Endothelial cell of hepatic sinusoid (primary cell): ENCODE measurements at regions not wholly inside any gene's neighbourhood (a gene's known extent, or its start where the extent isn't known, plus 50 kb on each side); places are given as distances from the start of the nearest gene placed in this dataset.

Experiments
- in situ Hi-C: cut with HindIII; loops from 2 replicates; pipeline ENCODE4 v1.10.0; 2017; ENCODE audit warnings: low sequenced_read_pairs

GRCh38 chr15:96767703-96768434 lies 437.4 kb downstream of the NR2F2 start:
- in situ Hi-C loops, result no loop called here

DNA sequence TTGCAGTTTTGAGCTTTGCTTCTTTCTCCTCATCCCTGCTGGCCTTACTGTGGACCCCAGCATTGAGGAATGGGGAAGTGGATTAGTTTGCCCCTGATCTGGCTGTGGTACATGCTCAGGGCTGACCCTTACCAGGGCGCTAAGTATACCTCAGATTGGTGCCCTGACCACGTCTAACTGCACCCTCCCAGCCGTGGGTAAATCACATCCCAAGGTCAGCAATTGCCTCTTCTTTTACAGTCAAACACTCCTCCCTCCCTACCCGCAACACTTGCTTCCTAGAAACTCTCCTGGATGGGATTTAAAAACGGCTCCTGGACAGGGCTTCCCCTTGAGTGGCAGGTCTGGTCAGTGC lies 437.9 kb downstream of the NR2F2 start:
- in situ Hi-C loops, result no loop called here

DNA sequence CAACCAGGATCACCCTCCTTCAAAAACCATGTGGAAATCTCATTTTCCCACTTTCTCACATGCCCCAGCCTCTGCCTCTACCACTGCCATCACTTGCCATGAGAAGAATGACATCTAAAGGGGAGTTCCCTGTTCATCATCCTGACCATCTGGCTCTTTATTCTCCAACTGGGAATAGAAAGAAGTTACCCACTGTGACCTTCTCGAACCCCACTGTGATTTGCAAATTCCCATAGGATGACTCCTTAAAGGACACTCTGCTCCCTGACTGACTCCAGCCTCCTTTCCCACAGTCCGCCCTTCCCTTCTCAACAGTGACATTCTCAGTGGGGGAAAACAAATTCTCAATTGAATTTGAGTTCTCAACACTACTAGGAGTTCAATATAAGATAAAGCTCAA lies 440.5 kb downstream of the NR2F2 start:
- in situ Hi-C loops, result no loop called here

GRCh38 chr15:96774216-96774615 lies 443.7 kb downstream of the NR2F2 start:
- in situ Hi-C loops, result no loop called here

- in situ Hi-C loops, result no loop called here
These were observed 453.2 kb downstream of the NR2F2 start for GRCh38 chr15:96783746-96784145.

DNA sequence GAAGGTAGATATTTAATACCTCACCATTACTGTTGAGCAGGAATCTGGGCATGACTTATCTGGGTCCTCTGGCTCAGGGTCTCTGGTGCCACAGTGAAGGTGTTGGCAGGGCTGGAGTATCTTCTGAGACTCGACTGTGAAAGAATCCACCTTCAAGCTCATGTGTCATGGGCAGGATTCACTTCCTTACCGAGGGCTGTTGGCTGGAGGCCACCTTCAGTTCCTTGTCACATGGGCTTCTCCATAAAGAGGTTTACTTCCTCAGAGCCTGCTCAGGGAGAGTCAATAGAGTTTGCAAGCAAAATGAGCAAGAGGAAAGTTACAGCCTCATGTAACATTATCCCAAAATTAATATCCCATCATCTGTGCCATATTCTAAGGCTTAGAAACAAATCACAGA lies 459.5 kb downstream of the NR2F2 start:
- in situ Hi-C loops, result no loop called here

DNA sequence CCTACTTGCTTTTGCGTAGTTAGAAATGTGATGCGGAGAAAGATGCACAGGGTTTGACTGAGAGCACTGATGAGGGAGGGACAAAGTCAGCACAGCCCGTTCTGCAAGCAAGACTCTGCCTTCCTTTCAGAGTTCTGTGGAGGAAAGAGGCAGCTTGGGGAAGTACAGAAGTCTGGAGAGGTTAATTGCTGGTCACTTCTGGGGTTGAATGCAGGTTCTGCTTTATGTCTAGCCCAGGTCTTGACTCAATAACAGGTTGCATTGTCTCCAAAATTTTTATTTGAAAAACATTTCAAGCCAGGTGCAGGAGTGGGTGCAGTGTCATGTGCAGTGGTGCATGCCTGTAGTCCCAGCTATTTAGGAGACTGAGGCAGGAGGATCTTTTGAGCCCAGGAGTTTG lies 461.7 kb downstream of the NR2F2 start:
- in situ Hi-C loops, result no loop called here

GRCh38 chr15:96796841-96797240 lies 466.3 kb downstream of the NR2F2 start:
- in situ Hi-C loops, result no loop called here

- in situ Hi-C loops, result no loop called here
These were observed 471.2 kb downstream of the NR2F2 start for GRCh38 chr15:96801576-96802150.

DNA sequence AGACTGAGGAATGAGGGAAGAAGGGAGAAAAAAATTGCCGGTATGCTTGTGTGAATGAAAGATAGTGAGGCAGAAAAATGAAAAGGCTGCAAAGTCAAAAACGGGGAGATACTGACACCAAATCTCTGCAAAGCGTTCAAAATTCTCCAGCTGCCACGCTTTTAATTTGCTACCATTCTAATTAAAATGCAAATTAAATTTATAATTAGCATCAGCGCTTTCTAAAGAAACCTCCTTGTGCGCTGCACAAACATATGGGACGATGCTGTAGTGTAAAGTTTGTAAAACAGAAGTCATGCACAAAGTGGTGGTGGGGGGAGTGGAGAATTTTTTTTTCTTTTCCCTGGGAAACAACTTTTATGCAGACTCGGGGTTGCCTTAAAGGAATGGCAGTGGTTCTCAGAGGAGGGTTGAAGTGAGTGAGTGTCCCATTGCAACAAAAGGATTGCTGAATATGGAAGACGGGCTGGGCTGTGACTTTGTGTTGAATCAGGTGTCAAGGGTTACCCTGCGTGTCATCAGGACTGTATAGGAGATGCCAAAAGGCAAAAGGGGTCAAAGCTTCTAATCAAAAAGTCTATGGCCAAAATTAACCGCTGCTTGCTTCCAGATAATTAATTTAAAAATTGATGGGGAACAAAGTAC lies 472.2 kb downstream of the NR2F2 start:
- in situ Hi-C loops, result no loop called here

- in situ Hi-C loops, result no loop called here
These were observed 474.3 kb downstream of the NR2F2 start for GRCh38 chr15:96804754-96805153.

DNA sequence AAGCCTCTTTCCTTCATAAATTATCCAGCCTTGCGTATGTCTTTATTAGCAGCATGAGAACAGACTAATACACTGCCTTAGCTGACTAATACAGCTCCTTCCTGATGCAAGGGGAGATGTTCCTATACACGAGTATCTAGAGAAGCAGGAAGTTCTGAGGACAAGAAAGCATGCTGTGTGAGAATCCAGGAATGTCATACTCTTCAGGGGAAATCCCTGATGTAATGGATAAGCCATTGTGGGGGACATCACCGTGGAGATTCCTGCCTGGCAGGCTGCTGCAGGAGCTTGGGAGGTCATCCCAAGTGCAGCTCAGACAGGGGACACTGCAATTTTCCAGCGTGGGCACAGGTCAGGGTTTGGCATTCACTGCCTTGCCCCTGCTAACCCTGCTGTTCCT lies 476.9 kb downstream of the NR2F2 start:
- in situ Hi-C loops, result no loop called here

DNA sequence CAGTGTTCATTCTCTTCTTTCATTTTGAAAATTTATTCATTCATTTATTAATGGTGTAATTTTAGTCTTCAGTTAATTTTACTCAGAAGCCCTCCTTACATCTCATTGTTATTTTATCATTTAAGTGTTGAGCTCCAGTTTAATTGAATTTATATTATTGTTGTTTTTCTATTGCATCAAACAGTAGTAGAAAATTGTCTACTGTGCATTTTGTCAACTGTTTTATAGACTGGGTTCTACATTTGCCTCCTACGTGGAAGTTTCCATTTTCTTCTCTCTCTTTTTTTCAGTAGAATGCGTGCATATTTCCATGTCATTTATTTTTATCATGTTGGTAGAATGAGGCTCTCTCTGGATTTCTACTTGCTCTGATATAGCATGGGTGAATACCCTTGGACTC lies 487.4 kb downstream of the NR2F2 start:
- in situ Hi-C loops, result no loop called here

DNA sequence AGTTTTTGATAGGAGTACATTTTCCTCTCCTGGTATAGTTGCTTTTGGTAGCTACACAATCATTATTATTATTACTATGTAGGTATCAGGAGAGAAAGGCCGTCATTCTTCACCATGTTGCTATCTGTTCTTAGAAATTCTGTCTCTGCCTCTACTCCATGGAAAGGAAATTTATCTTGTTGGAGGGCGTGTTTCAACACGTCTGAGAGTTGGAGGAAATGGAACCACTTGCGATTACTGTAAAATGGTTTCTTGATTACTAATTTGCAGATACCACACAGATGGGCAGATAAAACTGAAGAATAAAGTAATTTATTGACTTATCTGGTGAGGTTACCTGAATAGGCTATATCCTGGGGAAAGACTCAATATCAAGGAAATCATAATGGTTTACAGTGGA lies 488.4 kb downstream of the NR2F2 start:
- in situ Hi-C loops, result no loop called here

GRCh38 chr15:96827981-96828380 lies 497.5 kb downstream of the NR2F2 start:
- in situ Hi-C loops, result no loop called here

DNA sequence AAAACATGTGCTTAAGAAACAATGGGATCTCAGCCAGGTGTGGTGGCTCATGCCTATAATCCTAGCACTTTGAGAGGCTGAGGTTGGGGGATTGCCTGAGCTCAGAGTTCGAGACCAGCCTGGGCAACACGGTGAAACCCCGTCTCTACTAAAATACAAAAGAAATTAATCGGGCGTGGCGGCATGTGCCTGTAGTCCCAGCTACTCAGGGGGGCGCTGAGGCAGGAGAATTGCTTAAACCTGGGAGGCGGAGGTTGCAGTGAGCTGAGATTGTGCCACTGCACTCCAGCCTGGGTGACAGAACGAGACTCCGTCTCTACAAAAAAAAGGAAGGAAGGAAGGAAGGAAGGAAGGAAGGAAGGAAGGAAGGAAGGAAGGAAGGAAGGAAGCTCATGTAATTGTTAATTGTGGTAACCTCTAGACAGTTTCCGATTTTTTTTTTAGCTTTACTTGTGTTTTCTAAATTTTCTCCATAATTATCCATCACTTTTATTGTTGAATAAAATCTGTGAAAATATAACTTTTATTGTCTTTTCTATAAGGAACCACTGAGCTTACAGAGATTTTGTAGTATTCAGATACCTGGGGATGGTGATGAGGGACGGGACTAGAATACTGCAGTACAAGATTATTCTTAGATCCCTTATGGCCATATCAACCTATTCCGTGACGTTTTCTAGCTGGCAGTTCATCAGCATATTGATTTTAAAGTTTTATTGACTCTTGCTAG lies 506.9 kb downstream of the NR2F2 start:
- in situ Hi-C loops, result no loop called here

DNA sequence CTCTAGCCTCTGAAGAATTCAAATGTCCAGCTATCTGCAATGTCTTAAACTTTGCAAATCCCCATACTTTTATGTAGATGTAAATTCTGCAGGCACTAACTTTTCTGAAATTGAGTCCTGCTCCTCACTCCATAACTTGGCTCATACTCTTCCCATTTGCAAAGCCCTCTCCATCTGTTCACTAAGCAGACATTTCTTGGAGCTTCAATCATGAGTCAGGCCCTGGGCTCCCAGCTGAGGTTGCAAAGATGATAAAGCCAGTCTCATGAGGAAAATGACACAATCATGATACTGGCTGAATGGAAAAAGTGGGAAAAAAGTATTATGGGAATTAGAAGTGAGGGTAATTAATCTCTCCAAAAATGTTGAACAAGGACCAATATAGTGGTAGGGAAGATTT lies 507.6 kb downstream of the NR2F2 start:
- in situ Hi-C loops, result no loop called here

DNA sequence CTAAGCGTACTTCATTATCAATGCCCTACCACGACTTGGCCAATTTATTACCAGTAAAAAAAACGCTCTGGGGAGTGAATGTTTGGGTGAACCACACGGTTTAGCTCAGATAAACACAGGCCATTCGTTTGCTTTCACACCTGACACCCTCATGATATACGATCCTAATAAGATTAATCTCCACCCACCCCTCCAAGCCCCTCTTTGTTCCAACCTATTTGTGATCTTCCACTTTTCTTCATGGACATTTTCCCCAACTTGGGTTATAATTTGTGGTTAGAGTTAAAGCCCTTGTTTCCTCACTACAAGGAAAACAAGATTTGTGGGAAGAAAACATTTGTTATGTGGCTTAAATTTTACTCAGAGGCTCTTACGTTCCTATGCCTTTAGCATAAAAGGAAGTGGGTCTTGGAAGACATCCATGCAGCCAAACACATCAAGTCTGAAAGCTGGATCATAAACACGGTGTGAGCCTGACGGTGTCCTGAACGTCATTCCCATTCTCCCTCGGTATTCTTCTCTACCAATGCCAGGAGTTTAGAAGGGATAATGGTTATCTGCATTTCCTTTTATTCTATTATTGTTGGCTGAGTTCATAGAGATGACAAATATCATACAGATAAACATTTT lies 518.9 kb downstream of the NR2F2 start:
- in situ Hi-C loops, result no loop called here

- in situ Hi-C loops, result no loop called here
These were observed 521.1 kb downstream of the NR2F2 start for GRCh38 chr15:96851613-96852012.

DNA sequence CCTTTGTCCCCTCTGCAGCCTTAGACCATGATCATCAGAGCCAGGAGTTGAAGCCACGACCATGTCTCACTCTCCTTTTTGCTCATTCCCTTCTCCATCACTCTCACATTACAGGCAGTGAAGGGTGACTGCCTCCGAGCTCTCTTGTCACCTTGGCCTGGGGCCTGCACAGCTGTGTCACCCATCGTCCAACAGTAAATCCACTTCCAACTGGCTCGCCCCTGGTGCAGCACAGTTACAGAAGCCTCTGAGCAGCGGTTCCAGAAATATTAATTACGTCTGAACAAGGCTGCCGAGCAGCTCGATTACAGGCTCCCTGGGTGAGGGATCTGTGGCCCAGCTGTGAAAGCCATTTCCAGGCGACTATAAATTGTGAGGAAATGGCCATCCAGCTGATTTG lies 528.2 kb downstream of the NR2F2 start:
- in situ Hi-C loops, result no loop called here

DNA sequence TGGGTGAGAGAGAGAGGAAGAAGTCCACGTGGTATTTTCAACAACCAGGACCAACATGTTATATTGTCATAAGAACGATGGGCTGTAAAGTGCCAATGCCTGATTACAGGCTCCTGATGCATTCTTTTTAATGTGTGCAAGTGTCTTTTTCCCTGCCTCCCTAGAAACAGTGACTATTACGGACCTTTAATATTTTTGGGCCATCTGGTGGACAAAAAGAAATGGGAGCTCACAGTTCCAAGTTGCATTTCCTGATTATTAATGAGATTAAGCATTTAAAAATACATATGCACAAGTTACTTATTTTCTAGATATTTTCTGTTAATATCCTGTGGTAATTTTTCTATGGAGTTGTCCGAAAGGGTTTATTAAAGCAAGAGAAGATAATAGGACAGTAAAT lies 530.2 kb downstream of the NR2F2 start:
- in situ Hi-C loops, result no loop called here
